K562 (cell line): ENCODE measurements at regions not wholly inside any gene's neighbourhood (a gene's known extent, or its start where the extent isn't known, plus 50 kb on each side); places are given as distances from the start of the nearest gene placed in this dataset.

Experiments used
- ADNP ChIP-seq: fragments of 200-800 bp; sonication (Bioruptor generic); IDR thresholded peaks from 2 replicates; pipeline ENCODE4 v1.6.1; 2016; ENCODE audit warnings: missing genetic modification characterization, missing compliant biosample characterization
- BCOR ChIP-seq: fragments of 450-650 bp; IDR thresholded peaks from 2 replicates; pipeline ENCODE4 v1.6.1; 2016
- CSDE1 ChIP-seq, 2 experiments: fragments of 450-650 bp; IDR thresholded peaks; 2 replicates each; pipeline ENCODE4 v1.6.1; 2016; ENCODE audit warnings: mild to moderate bottlenecking in 1 of 2
- CUX1 ChIP-seq: fragments of 200-800 bp; sonication (Bioruptor generic); IDR thresholded peaks from 2 replicates; pipeline ENCODE4 v1.6.1; 2016; ENCODE audit warnings: missing genetic modification characterization, missing compliant biosample characterization
- HDAC3 ChIP-seq: fragments of 450-650 bp; IDR thresholded peaks from 2 replicates; pipeline ENCODE4 v1.6.1; 2018; ENCODE audit warnings: borderline replicate concordance, mild to moderate bottlenecking, moderate library complexity; ENCODE audit not compliant: partially characterized antibody
- HOXB6 ChIP-seq: fragments of 250-450 bp; sonication (Bioruptor Pico); IDR thresholded peaks from 2 replicates; pipeline ENCODE4 v1.5.1; 2022; ENCODE audit warnings: mild to moderate bottlenecking, borderline replicate concordance
- MBD2 ChIP-seq: sonication (generic); IDR thresholded peaks from 2 replicates; pipeline ENCODE4 v1.6.1; 2016; ENCODE audit warnings: low read depth, borderline replicate concordance
- POLR2AphosphoS5 ChIP-seq: IDR thresholded peaks from 2 replicates; pipeline ENCODE4 v1.6.1; 2011; ENCODE audit warnings: mild to moderate bottlenecking, low read depth, low read length, moderate library complexity; ENCODE audit not compliant: control insufficient read depth, insufficient read depth
- PTBP1 ChIP-seq: fragments of 200-400 bp; formaldehyde crosslinking; IDR thresholded peaks from 2 replicates; pipeline ENCODE4 v1.6.1; 2017; ENCODE audit warnings: low read depth, low read length
- RB1 ChIP-seq: fragments of 450-650 bp; IDR thresholded peaks from 2 replicates; pipeline ENCODE4 v1.6.1; 2017; ENCODE audit warnings: low read depth, mild to moderate bottlenecking
- RHOXF2B ChIP-seq: fragments of 250-450 bp; sonication (Bioruptor Pico); conservative IDR thresholded peaks from 2 replicates; pipeline ENCODE4 v1.5.1; 2021
- RNF2 ChIP-seq: sonication (generic); IDR thresholded peaks from 2 replicates; pipeline ENCODE4 v1.6.1; 2016
- SETDB1 ChIP-seq: IDR thresholded peaks from one replicate; pipeline ENCODE4 v1.6.1; 2012; ENCODE audit warnings: low read length, control low read depth, inconsistent platforms
- YY1 ChIP-seq, 3 experiments: IDR thresholded peaks; 2 replicates each; pipeline ENCODE4 v1.6.1; 2011; ENCODE audit warnings: low read length in 2 of 3, mild to moderate bottlenecking in 2 of 3, moderate library complexity in 2 of 3, borderline replicate concordance in 1 of 3, control low read depth in 1 of 3, low read depth in 1 of 3; ENCODE audit not compliant: insufficient read depth in 3 of 3, insufficient replicate concordance in 2 of 3, control insufficient read depth in 1 of 3, insufficient read length in 1 of 3; ENCODE audit errors: extremely low read depth in 1 of 3
- ZNF197 ChIP-seq: fragments of 200-800 bp; sonication (Bioruptor generic); IDR thresholded peaks from 2 replicates; pipeline ENCODE4 v1.6.1; 2016; ENCODE audit warnings: low read depth, missing genetic modification characterization, missing compliant biosample characterization
- ZNF224 ChIP-seq: sonication (generic); formaldehyde crosslinking; IDR thresholded peaks from 2 replicates; pipeline ENCODE4 v1.8.0; 2022; ENCODE audit warnings: mild to moderate bottlenecking, missing genetic modification reagents
- TF ChIP-seq, protein P1 (sequence below): IDR thresholded peaks from 3 replicates; pipeline ENCODE4 v1.6.1; 2011; ENCODE audit warnings: borderline replicate concordance, mild to moderate bottlenecking, moderate library complexity; ENCODE audit not compliant: insufficient read length; ENCODE audit errors: extremely low read depth
- TF ChIP-seq, protein P2 (sequence below): fragments of 250-450 bp; sonication (Bioruptor Pico); IDR thresholded peaks from 2 replicates; pipeline ENCODE4 v1.5.0; 2021

DNA sequence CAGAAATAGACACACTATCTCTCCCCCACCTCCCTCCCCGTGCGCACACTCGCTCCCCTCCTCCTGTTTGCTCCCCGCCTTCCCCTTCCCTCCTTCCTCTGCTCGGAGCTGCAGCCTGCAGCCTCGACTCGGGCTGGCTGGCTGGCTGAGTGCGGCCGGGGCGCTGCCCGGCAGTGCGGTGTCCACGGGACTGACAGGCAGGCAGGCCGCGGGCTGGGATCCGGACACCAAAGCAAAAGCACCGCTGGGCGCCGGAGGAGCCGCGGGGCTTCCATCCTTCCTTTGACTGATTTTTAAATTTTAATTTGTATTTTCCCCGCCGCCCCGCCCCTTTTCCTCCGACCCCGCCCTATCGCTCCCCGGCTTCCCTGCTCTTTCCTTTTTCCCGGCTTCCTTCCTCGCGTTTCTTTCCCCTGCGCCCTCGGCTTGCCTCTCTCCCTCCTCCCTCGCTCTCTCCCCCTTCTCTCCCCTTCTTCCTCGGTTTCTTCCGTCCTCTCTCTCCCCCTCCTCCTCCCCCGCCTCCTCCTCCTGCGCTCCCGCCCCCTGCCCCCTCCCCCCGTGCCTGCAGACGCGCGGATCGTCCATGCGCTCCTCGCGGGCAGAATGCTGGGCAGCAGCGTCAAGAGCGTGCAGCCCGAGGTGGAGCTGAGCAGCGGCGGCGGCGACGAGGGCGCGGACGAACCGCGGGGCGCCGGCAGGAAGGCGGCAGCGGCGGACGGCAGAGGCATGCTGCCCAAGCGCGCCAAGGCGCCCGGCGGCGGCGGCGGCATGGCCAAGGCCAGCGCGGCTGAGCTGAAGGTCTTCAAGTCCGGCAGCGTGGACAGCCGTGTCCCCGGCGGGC lies 109.4 kb downstream of the NAV1 start (continued):
- TF ChIP-seq, protein P1, sequence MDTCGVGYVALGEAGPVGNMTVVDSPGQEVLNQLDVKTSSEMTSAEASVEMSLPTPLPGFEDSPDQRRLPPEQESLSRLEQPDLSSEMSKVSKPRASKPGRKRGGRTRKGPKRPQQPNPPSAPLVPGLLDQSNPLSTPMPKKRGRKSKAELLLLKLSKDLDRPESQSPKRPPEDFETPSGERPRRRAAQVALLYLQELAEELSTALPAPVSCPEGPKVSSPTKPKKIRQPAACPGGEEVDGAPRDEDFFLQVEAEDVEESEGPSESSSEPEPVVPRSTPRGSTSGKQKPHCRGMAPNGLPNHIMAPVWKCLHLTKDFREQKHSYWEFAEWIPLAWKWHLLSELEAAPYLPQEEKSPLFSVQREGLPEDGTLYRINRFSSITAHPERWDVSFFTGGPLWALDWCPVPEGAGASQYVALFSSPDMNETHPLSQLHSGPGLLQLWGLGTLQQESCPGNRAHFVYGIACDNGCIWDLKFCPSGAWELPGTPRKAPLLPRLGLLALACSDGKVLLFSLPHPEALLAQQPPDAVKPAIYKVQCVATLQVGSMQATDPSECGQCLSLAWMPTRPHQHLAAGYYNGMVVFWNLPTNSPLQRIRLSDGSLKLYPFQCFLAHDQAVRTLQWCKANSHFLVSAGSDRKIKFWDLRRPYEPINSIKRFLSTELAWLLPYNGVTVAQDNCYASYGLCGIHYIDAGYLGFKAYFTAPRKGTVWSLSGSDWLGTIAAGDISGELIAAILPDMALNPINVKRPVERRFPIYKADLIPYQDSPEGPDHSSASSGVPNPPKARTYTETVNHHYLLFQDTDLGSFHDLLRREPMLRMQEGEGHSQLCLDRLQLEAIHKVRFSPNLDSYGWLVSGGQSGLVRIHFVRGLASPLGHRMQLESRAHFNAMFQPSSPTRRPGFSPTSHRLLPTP: no peak
- TF ChIP-seq ZNF224 (no peak), RHOXF2B (CRISPR knock-in tag) (0 out of 2 replicates have a peak, but pooled peaks have one; percentile 66), PTBP1 (no peak), BCOR (0 out of 2 replicates have a peak, but pooled peaks have one; percentile 17), ADNP (tag) (no peak), HDAC3 (no peak), HOXB6 (CRISPR knock-in tag) (no peak), POLR2AphosphoS5 (no peak), CUX1 (CRISPR knock-in tag) (no peak), RB1 (peak; percentile 47), MBD2 (peak; percentile 27; the same call in 1 of the 2 replicates), SETDB1 (no peak), CSDE1 (IDR thresholded peaks at IDR 0.05) (no peak), ZNF197 (no peak), RNF2 (no peak; the same call in 1 of the 2 replicates), YY1 (IDR thresholded peaks at IDR 0.05; ENCODE audit: borderline replicate concordance in 1 of 3, control insufficient read depth in 1 of 3, extremely low read depth in 1 of 3, insufficient read depth in 3 of 3, insufficient read length in 1 of 3, insufficient replicate concordance in 2 of 3, low read depth in 1 of 3, low read length in 2 of 3) (peak in 1 of 3 experiments; percentile 14)
- TF ChIP-seq, protein P2, sequence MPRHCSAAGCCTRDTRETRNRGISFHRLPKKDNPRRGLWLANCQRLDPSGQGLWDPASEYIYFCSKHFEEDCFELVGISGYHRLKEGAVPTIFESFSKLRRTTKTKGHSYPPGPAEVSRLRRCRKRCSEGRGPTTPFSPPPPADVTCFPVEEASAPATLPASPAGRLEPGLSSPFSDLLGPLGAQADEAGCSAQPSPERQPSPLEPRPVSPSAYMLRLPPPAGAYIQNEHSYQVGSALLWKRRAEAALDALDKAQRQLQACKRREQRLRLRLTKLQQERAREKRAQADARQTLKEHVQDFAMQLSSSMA (CRISPR knock-in tag): peak; percentile 61; the same call in 1 of the 2 replicates
